ENCODE measurements at regions not wholly inside any gene's neighbourhood (a gene's known extent, or its start where the extent isn't known, plus 50 kb on each side); places are given as distances from the start of the nearest gene placed in this dataset.

- no peak for TF ChIP-seq SOX6 (IDR thresholded peaks at IDR 0.05)
- peak; percentile 100 for TF ChIP-seq SOX6 (CRISPR knock-in tag; IDR thresholded peaks at IDR 0.05)
- no peak for TF ChIP-seq IRF9 (CRISPR knock-in tag; IDR thresholded peaks at IDR 0.05; ENCODE audit: borderline replicate concordance)
- TF ChIP-seq TFE3 (CRISPR knock-in tag; IDR thresholded peaks at IDR 0.05), result peak; percentile 60
- TF ChIP-seq ZNF124 (CRISPR knock-in tag; IDR thresholded peaks at IDR 0.05), result no peak
- no peak for TF ChIP-seq RARG (CRISPR knock-in tag; IDR thresholded peaks at IDR 0.05; ENCODE audit: low read depth)
- TF ChIP-seq AHDC1 (CRISPR knock-in tag; IDR thresholded peaks at IDR 0.05; ENCODE audit: borderline replicate concordance), result peak; percentile 97
- TF ChIP-seq KLF15 (CRISPR knock-in tag; IDR thresholded peaks at IDR 0.05; ENCODE audit: borderline replicate concordance), result no peak
- no peak for TF ChIP-seq PRDM15 (CRISPR knock-in tag; IDR thresholded peaks at IDR 0.05)
- peak; percentile 34; the same call in 1 of the 2 replicates for TF ChIP-seq ZBTB3 (CRISPR knock-in tag; IDR thresholded peaks at IDR 0.05; ENCODE audit: borderline replicate concordance, low read depth)
- TF ChIP-seq THAP11 (CRISPR knock-in tag; IDR thresholded peaks at IDR 0.05), result peak; percentile 54; the same call in 1 of the 2 replicates
- no peak for TF ChIP-seq TFDP1 (CRISPR knock-in tag; IDR thresholded peaks at IDR 0.05; ENCODE audit: borderline replicate concordance)
- peak; percentile 98 for TF ChIP-seq NR2F2 (IDR thresholded peaks at IDR 0.05; ENCODE audit: borderline replicate concordance, low read depth)
- TF ChIP-seq SIX4 (CRISPR knock-in tag; IDR thresholded peaks at IDR 0.05), result no peak
- 0 out of 2 replicates have a peak, but pooled peaks have one; percentile 43 for TF ChIP-seq ZNF354B (CRISPR knock-in tag; IDR thresholded peaks at IDR 0.05)
- peak; percentile 52; the same call in 1 of the 2 replicates for TF ChIP-seq GATAD1 (CRISPR knock-in tag; IDR thresholded peaks at IDR 0.05)
These were observed 568.1 kb upstream of the LRRN3 start (continued) for GRCh38 chr7:110522761-110523200.
